K562 (cell line): ENCODE measurements at regions not wholly inside any gene's neighbourhood (a gene's known extent, or its start where the extent isn't known, plus 50 kb on each side); places are given as distances from the start of the nearest gene placed in this dataset.

ENCODE experiments used
- ATAC-seq: fragments of 200-7000 bp; cut with Tn5 transposase; 3 replicates; pipeline ENCODE4 v1.9.1; 2020; ENCODE audit warnings: moderate library complexity
- BruUV-seq: library from RNA; stranded (reverse); fragments of 400-500 nt; replicated peaks from 2 replicates; lab custom pipeline; 2021; lab: Mats Ljungman, UMichigan
- CTCF ChIA-PET: fragments of 300-600 bp; formaldehyde crosslinking; extraction: SDS; loops from one replicate; lab custom pipeline; 2021; ENCODE audit warnings: low intra/inter-chr PET ratio; lab: Yijun Ruan, JAX
- POLR2A ChIA-PET: fragments of 300-600, 350-650 bp; sonication (Branson Sonifier 250); formaldehyde crosslinking; extraction: SDS; loops from one replicate; lab custom pipeline; 2021; ENCODE audit warnings: antibody characterized with exemption, inconsistent platforms; lab: Yijun Ruan, JAX
- DNase-seq, 4 experiments: peaks; one replicate each; pipeline versions ENCODE4 v3.0.0 to v3.0.0-alpha.2; 2011 to 2018; ENCODE audit warnings: low spot score in 3 of 4, mixed read lengths in 3 of 4; ENCODE audit errors: extremely low read depth in 1 of 4
- FAIRE-seq: peaks from 2 replicates; lab custom pipeline; 2011; peaks lifted over from hg19 to GRCh38; lab: Jason Lieb, UNC
- H2AFZ ChIP-seq: 2 replicates; pipeline ENCODE4 v1.6.0; 2011; ENCODE audit warnings: low read depth, low read length, control low read depth, inconsistent platforms
- H3K27ac ChIP-seq: fragments of 200-600 bp; 3 replicates; pipeline ENCODE4 v1.8.0; 2011; ENCODE audit warnings: low read depth, mild to moderate bottlenecking, control low read depth, inconsistent platforms, low read length, moderate library complexity, mixed read lengths; ENCODE audit errors: extremely low read depth
- H3K27me3 ChIP-seq, 2 experiments: fragments of 300-600 bp in 1 of 2; 2 replicates in 1 of 2; 3 replicates in 1 of 2; pipeline versions ENCODE4 v1.6.0 to v1.8.0; 2011; ENCODE audit warnings: inconsistent platforms in 2 of 2, low read length in 2 of 2, mild to moderate bottlenecking in 1 of 2, mixed read lengths in 1 of 2, moderate library complexity in 1 of 2; ENCODE audit not compliant: control insufficient read depth in 2 of 2, insufficient read depth in 2 of 2
- H3K36me3 ChIP-seq: fragments of 300-600 bp; 3 replicates; pipeline ENCODE4 v1.8.0; 2011; ENCODE audit warnings: mild to moderate bottlenecking, low read length, inconsistent platforms; ENCODE audit not compliant: control insufficient read depth, insufficient read depth
- H3K4me1 ChIP-seq, 2 experiments: fragments of 200-600 bp in 1 of 2; replicated peaks in 1 of 2; 2 replicates in 1 of 2; 3 replicates in 1 of 2; pipeline versions ENCODE4 v1.5.1 to v1.8.0; 2011; ENCODE audit warnings: inconsistent platforms in 2 of 2, low read length in 2 of 2, mild to moderate bottlenecking in 1 of 2, mixed read lengths in 1 of 2, moderate library complexity in 1 of 2; ENCODE audit not compliant: control insufficient read depth in 2 of 2, insufficient read depth in 2 of 2
- H3K4me2 ChIP-seq: 2 replicates; pipeline ENCODE4 v1.6.1; 2011; ENCODE audit warnings: low read length, control low read depth, inconsistent platforms, mixed read lengths; ENCODE audit not compliant: insufficient read depth
- H3K4me3 ChIP-seq: fragments of 200-600 bp; sonication (generic), shearing (Covaris generic); 2 replicates; pipeline ENCODE4 v1.5.1; 2016; ENCODE audit warnings: control low read depth, inconsistent platforms
- H3K79me2 ChIP-seq: fragments of 200-600 bp; 3 replicates; pipeline ENCODE4 v1.8.0; 2011; ENCODE audit warnings: low read length, inconsistent platforms; ENCODE audit not compliant: control insufficient read depth, insufficient read depth
- H3K9ac ChIP-seq, 2 experiments: 2 replicates each; pipeline versions ENCODE4 v1.6.0 to v1.6.1; 2011; ENCODE audit warnings: low read depth in 2 of 2, low read length in 2 of 2, control low read depth in 1 of 2, inconsistent platforms in 1 of 2, mild to moderate bottlenecking in 1 of 2, mixed read lengths in 1 of 2; ENCODE audit not compliant: insufficient read depth in 1 of 2
- H3K9me1 ChIP-seq: one replicate; pipeline ENCODE4 v1.6.0; 2011; ENCODE audit warnings: inconsistent platforms, mild to moderate bottlenecking, low read length, moderate library complexity; ENCODE audit not compliant: control insufficient read depth, insufficient read depth
- H3K9me3 ChIP-seq: replicated peaks from 2 replicates; pipeline ENCODE4 v1.5.1; 2011; ENCODE audit warnings: low read depth, low read length, inconsistent platforms; ENCODE audit not compliant: control insufficient read depth, insufficient read depth
- H4K20me1 ChIP-seq: replicated peaks from 2 replicates; pipeline ENCODE4 v1.6.1; 2011; ENCODE audit warnings: low read length, inconsistent platforms, mixed read lengths; ENCODE audit not compliant: control insufficient read depth, insufficient read depth
- BDP1 ChIP-seq: IDR thresholded peaks from 3 replicates; pipeline ENCODE4 v1.6.1; 2011; ENCODE audit not compliant: insufficient read length, insufficient read depth
- ZNF436 ChIP-seq: fragments of 250-450, 450-650 bp; sonication (Bioruptor Pico); formaldehyde crosslinking; IDR thresholded peaks from 2 replicates; pipeline ENCODE4 v1.7.0; 2020; ENCODE audit warnings: mild to moderate bottlenecking
- ZNF445 ChIP-seq: fragments of 250-450 bp; sonication (Bioruptor Pico); IDR thresholded peaks from 2 replicates; pipeline ENCODE4 v1.4.0; 2020; ENCODE audit warnings: low read depth, mild to moderate bottlenecking, moderate library complexity
- WGBS: fragments of 100-300 bp; shearing (Covaris generic); methylation state at CpG from one replicate; pipeline ENCODE4 v1.1.6; 2016; ENCODE audit warnings: low coverage, mixed read lengths; ENCODE audit not compliant: insufficient coverage; ENCODE audit errors: missing lambda C conversion rate; 5-methylcytosine and 5-hydroxymethylcytosine counted together
- in situ Hi-C: fragments of 300-500 bp; cut with MboI; formaldehyde crosslinking; loops from 4 replicates; pipeline ENCODE4 v1.15.0; 2018; ENCODE audit warnings: inconsistent platforms, mixed read lengths
- intact Hi-C: fragments of 100-400 bp; cut with micrococcal nuclease; formaldehyde crosslinking; loops from 2 replicates; pipeline ENCODE4 v1.14.2; 2022
- TF ChIP-seq, protein P1 (sequence below): fragments of 450-650 bp; IDR thresholded peaks from 2 replicates; pipeline ENCODE4 v1.6.1; 2016; ENCODE audit warnings: borderline replicate concordance
- TF ChIP-seq, protein P2 (sequence below): sonication (generic); formaldehyde crosslinking; IDR thresholded peaks from 2 replicates; pipeline ENCODE4 v1.9.0; 2022; ENCODE audit warnings: mild to moderate bottlenecking, missing genetic modification reagents

DNA sequence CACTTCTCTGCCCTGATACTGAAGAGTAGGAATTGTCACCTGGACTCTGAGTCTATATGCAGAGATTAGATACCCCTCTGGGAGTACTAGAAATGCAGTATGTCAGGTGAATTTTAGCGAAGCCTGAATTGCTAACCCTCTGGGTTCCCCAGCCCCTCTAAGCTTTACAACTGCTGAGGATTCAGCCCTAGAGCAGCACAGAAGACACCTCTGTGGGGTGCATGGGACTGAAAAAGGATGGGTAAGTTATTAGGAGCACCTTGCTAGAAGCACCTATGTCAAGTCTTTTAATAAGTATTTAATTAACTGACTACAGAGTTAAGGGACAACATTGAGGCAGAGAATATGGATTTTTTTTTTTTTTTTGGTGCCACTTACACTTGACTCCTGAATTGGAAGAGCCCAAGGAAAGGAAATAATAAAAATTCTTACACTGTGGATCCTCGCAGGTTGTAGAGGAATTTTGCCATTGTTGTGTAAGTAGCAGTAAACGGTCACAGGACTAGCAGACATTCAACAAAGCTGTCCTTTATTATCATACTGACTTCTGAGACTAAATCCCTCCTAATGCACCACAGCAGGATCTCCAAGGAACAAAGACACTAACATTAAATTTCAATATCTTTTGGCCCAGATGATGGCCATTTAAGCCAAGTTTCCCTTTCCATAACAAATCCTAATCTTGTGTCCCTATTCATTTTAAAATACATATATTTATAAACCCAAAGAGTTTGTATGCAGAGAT, 253.2 kb downstream of the ANKRD50 start (continued):
- TF ChIP-seq, protein P1, sequence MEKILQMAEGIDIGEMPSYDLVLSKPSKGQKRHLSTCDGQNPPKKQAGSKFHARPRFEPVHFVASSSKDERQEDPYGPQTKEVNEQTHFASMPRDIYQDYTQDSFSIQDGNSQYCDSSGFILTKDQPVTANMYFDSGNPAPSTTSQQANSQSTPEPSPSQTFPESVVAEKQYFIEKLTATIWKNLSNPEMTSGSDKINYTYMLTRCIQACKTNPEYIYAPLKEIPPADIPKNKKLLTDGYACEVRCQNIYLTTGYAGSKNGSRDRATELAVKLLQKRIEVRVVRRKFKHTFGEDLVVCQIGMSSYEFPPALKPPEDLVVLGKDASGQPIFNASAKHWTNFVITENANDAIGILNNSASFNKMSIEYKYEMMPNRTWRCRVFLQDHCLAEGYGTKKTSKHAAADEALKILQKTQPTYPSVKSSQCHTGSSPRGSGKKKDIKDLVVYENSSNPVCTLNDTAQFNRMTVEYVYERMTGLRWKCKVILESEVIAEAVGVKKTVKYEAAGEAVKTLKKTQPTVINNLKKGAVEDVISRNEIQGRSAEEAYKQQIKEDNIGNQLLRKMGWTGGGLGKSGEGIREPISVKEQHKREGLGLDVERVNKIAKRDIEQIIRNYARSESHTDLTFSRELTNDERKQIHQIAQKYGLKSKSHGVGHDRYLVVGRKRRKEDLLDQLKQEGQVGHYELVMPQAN: no peak
- TF ChIP-seq, protein P2, sequence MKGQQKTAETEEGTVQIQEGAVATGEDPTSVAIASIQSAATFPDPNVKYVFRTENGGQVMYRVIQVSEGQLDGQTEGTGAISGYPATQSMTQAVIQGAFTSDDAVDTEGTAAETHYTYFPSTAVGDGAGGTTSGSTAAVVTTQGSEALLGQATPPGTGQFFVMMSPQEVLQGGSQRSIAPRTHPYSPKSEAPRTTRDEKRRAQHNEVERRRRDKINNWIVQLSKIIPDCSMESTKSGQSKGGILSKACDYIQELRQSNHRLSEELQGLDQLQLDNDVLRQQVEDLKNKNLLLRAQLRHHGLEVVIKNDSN (CRISPR knock-in tag): no peak
- TF ChIP-seq BDP1: no peak
- no peak for TF ChIP-seq ZNF436 (CRISPR knock-in tag)
- TF ChIP-seq, all 486 proteins: peak for 0

DNA sequence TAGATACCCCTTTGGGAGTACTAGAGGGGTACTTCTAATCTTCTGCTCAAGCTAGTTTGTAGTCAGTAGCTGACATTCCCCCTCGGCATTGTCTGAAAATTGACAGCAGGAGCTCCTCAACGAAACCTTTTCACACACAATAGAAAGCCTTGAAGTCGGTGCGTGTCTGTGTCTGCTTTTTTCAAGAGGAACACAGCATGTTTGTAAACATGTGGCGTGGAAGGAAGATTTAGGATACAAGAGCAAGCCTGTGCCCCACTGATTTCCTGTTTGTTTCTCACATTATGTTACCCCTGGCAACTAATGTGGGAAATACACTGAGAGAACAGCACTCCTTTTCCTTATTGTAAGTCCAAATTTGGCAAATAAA, 252.6 kb downstream of the ANKRD50 start:
- no peak for ATAC-seq
- intact Hi-C loops: loop anchor here (10.0 kb wide), 1 partner anchor 285 kb away; no protein-coding TSS in a partner anchor
- H3K27ac ChIP-seq: no peak overlapping the region
- in situ Hi-C loops: no loop called here
- H3K9me1 ChIP-seq: no peaks in the 10 kb centered on the region
- FAIRE-seq: no peak
- DNase-seq: no peak
- CTCF ChIA-PET: no interaction called here
- H2AFZ ChIP-seq: no peak overlapping the region
- H4K20me1 ChIP-seq: no peaks in the 10 kb centered on the region
- BruUV-seq: no TSS peak
- POLR2A ChIA-PET: no interaction called here
- no peaks in the 10 kb centered on the region for H3K36me3 ChIP-seq
- H3K9me3 ChIP-seq: no peaks in the 10 kb centered on the region
- 3% methylated on average over 5 of the region's 5 CpGs for WGBS
- H3K4me1 ChIP-seq: no peaks in the 10 kb centered on the region
- no peak overlapping the region for H3K4me3 ChIP-seq
- H3K79me2 ChIP-seq: no peaks in the 10 kb centered on the region
- H3K27me3 ChIP-seq: no peaks in the 10 kb centered on the region
- no peak for TF ChIP-seq ZNF445 (CRISPR knock-in tag)
- no peak overlapping the region for H3K4me2 ChIP-seq
- H3K9ac ChIP-seq: no peak overlapping the region
